ENCODE measurements at regions not wholly inside any gene's neighbourhood (a gene's known extent, or its start where the extent isn't known, plus 50 kb on each side); places are given as distances from the start of the nearest gene placed in this dataset.
"Not testable (repeated sequence)": the region's sequence is repeated elsewhere in the genome, so short reads cannot be mapped to it uniquely, and the experiment has no call there.

DNA sequence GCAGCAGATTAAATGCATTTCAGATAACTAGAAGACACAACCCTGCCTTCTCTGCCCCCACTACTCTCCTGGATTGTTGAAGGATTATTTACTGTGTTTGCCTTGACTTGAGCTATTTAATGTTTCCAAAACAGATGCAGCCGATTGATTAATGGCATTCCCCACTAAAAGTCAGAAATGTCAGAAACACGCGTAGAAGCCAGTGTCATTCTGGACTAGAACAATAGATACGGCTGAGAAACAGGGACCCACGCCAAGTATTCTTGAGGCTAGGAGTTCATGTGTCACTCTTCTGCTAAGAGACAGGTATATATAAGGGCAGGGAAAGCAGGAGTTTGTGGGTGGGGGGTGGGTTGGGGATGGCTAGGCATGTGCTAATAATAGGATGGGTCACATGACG, 366.7 kb upstream of the PROX1 start:
- H3K36me3 ChIP-seq = no peaks in the 10 kb centered on the region
- H3K9me3 ChIP-seq = no peaks in the 10 kb centered on the region
- H3K4me1 ChIP-seq = no peaks in the 10 kb centered on the region
- DNase-seq (ENCODE audit: extremely low spot score) = peak; percentile 88
- WGBS = 65% methylated on average over 6 of the region's 6 CpGs
- H3K27me3 ChIP-seq = peaks cover 0 to 2% (median 0%) of the 10 kb centered on the region in 4 donors
- intact Hi-C loops (cut with DNase I) = no loop called here
- TF ChIP-seq POLR2AphosphoS5 (IDR thresholded peaks at IDR 0.05) (no peak), POLR2A (IDR thresholded peaks at IDR 0.05; ENCODE audit: low read depth) (no peak), EP300 (IDR thresholded peaks at IDR 0.05) (no peak)
- TF ChIP-seq, protein P1, sequence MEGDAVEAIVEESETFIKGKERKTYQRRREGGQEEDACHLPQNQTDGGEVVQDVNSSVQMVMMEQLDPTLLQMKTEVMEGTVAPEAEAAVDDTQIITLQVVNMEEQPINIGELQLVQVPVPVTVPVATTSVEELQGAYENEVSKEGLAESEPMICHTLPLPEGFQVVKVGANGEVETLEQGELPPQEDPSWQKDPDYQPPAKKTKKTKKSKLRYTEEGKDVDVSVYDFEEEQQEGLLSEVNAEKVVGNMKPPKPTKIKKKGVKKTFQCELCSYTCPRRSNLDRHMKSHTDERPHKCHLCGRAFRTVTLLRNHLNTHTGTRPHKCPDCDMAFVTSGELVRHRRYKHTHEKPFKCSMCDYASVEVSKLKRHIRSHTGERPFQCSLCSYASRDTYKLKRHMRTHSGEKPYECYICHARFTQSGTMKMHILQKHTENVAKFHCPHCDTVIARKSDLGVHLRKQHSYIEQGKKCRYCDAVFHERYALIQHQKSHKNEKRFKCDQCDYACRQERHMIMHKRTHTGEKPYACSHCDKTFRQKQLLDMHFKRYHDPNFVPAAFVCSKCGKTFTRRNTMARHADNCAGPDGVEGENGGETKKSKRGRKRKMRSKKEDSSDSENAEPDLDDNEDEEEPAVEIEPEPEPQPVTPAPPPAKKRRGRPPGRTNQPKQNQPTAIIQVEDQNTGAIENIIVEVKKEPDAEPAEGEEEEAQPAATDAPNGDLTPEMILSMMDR (IDR thresholded peaks at IDR 0.05) = no peak
- H3K4me3 ChIP-seq = no peak overlapping the region
- no peak overlapping the region for H3K27ac ChIP-seq (replicated peaks in 1 of 4)

DNA sequence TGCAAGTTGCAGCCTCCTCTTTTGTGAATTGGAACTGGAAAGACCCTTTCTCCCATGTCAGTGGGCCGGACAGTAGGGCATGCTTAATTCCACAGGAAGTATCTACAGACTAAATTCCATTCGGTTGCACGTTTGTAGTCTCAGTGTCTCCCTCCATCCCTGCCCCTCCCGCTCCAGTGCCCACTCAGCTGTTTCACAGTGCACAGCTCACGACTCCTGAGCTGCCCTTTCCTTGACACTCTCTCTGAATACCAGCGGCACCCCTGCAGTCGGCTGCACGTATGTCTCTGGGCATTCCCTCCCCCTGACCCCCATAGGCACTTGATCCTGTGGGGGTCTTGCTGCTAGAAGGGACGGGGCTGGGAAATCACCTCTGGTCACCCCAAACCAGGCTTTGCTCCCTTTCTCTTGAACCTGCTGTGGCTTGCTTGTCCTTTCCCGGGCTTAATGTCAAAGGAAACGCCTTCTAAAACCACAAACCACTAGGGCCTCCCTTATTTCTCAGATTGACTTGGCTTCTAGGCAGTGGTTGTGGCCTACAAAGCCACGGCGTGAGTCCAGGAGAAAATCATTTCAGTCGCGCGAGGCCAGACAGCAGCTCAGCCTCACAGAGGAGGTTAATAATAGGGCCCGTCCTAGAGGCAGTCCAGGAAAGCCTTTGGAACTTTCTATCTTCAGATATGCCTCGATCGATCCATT, 365.3 kb upstream of the PROX1 start:
- 61% methylated on average over 19 of the region's 19 CpGs for WGBS
- H3K27me3 ChIP-seq = no peaks in the 10 kb centered on the region
- no peak overlapping the region for H3K27ac ChIP-seq (replicated peaks in 1 of 4)
- no peak for TF ChIP-seq POLR2AphosphoS5 (IDR thresholded peaks at IDR 0.05)
- no peak for TF ChIP-seq EP300 (IDR thresholded peaks at IDR 0.05)
- no peak for TF ChIP-seq POLR2A (IDR thresholded peaks at IDR 0.05; ENCODE audit: low read depth)
- TF ChIP-seq, protein P1 (IDR thresholded peaks at IDR 0.05) = no peak
- intact Hi-C loops (cut with DNase I) = no loop called here
- H3K9me3 ChIP-seq = peaks cover 0 to 5% (median 0%) of the 10 kb centered on the region in 4 donors
- no peaks in the 10 kb centered on the region for H3K36me3 ChIP-seq
- no peaks in the 10 kb centered on the region for H3K4me1 ChIP-seq
- H3K4me3 ChIP-seq = no peak overlapping the region
- no peak for DNase-seq (ENCODE audit: extremely low spot score)

DNA sequence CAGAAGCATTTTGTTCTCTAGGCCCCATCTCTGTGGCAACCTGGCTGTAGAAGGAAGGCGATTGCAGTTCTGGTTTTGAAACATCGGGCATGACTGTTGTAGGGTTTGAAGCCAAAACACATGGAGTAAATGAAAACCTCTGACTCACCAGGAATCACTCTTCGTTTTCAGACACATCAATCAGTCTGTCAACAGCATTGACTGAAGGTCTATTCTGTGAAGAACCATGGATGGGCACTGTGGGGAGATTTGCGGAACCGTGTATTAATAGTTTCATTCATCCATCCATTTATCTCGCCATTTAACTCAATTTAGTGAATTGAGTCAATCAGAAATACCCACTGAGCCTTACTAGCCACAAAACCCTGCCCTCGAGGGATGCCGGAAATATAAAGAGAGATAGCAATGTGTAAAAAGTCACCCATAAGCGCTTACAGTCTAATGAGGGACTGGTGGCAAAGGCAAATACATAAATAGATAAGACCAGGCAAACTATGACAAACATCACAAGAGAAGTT, 364.6 kb upstream of the PROX1 start:
- DNase-seq (ENCODE audit: extremely low spot score) = no peak
- Histone ChIP-seq H3K4me1 (no peaks in the 10 kb centered on the region), H3K4me3 (no peak overlapping the region), H3K27ac (replicated peaks in 1 of 4) (no peak overlapping the region), H3K9me3 (peaks cover 0 to 5% (median 0%) of the 10 kb centered on the region in 4 donors), H3K27me3 (no peaks in the 10 kb centered on the region), H3K36me3 (no peaks in the 10 kb centered on the region)
- 85% methylated on average over 9 of the region's 9 CpGs for WGBS
- TF ChIP-seq POLR2AphosphoS5 (IDR thresholded peaks at IDR 0.05) = no peak
- TF ChIP-seq EP300 (IDR thresholded peaks at IDR 0.05) = no peak
- TF ChIP-seq POLR2A (IDR thresholded peaks at IDR 0.05; ENCODE audit: low read depth) = no peak
- TF ChIP-seq, protein P1 (IDR thresholded peaks at IDR 0.05) = no peak
- intact Hi-C loops (cut with DNase I) = no loop called here

DNA sequence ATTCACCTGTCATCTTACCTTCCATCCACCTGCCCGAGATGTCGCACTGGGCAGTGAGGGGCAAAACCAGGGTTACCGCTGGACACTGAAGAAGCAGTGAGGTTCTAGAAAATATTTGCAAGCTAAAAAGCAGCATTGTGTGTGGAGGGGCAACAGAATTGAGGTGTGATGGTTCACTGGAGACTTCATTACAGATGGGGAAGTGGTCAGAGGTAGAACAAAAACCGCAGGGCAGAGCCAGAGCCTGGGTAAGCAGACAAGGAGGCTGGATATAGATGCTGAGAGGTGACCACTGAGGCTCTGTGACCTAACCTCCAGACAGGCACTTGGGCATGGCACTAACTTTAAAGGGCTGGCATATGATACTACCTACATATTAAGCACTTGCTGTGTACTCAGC, 363.9 kb upstream of the PROX1 start:
- no peak for DNase-seq (ENCODE audit: extremely low spot score)
- Histone ChIP-seq H3K4me3 (no peak overlapping the region), H3K27ac (replicated peaks in 1 of 4) (no peak overlapping the region), H3K36me3 (no peaks in the 10 kb centered on the region), H3K9me3 (peaks cover 0 to 5% (median 0%) of the 10 kb centered on the region in 4 donors), H3K4me1 (no peaks in the 10 kb centered on the region), H3K27me3 (no peaks in the 10 kb centered on the region)
- WGBS = 91% methylated on average over 4 of the region's 4 CpGs
- no peak for TF ChIP-seq POLR2AphosphoS5 (IDR thresholded peaks at IDR 0.05)
- intact Hi-C loops (cut with DNase I) = no loop called here

DNA sequence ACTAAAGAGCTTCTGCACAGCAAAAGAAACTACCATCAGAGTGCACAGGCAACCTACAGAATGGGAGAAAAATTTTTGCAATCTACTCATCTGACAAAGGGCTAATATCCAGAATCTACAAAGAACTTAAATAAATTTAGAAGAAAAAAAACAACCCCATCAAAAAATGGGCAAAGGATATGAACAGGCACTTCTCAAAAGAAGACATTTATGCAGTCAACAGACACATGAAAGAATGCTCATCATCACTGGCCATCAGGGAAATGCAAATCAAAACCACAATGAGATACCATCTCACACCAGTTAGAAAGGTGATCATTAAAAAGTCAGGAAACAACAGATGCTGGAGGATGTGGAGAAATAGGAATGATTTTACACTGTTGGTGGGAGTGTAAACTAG, 351.0 kb upstream of the PROX1 start:
- H3K9me3 ChIP-seq; H3K27ac ChIP-seq (replicated peaks in 1 of 4); H3K4me3 ChIP-seq; H3K36me3 ChIP-seq; DNase-seq (ENCODE audit: extremely low spot score); intact Hi-C loops (cut with DNase I); H3K4me1 ChIP-seq; H3K27me3 ChIP-seq: not testable (repeated sequence)

DNA sequence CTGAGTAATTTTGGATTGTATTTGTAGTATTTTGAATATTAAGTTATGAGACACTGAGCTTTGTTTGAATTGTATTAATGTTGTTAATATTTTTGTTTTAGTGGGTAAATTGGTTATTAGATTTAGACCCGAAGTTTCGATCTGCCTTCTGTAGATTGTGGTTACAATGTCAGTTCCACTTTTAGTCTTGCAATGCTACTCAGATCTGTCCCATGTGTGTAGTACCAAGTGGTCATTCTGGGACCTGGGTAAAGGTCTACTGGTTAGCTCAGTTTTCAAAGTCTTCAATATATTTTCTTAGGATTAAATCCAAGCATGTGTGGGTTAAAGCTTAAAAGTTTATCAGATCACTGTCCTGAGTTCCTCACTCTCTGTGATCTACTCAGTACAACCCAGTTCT, 346.5 kb upstream of the PROX1 start:
- WGBS = 94% methylated on average over 2 of the region's 2 CpGs
- DNase-seq (ENCODE audit: extremely low spot score) = no peak

More for the DNA sequence above, 346.5 kb upstream of the PROX1 start:
- Histone ChIP-seq H3K4me1 (no peaks in the 10 kb centered on the region), H3K27me3 (no peaks in the 10 kb centered on the region), H3K4me3 (no peak overlapping the region), H3K27ac (replicated peaks in 1 of 4) (no peak overlapping the region), H3K9me3 (no peaks in the 10 kb centered on the region), H3K36me3 (no peaks in the 10 kb centered on the region)
- intact Hi-C loops (cut with DNase I) = no loop called here
- TF ChIP-seq, protein P1 (IDR thresholded peaks at IDR 0.05) = no peak
- TF ChIP-seq POLR2A (IDR thresholded peaks at IDR 0.05; ENCODE audit: low read depth) (no peak), POLR2AphosphoS5 (IDR thresholded peaks at IDR 0.05) (no peak), EP300 (IDR thresholded peaks at IDR 0.05) (no peak)
